ENCODE measurements at regions not wholly inside any gene's neighbourhood (a gene's known extent, or its start where the extent isn't known, plus 50 kb on each side); places are given as distances from the start of the nearest gene placed in this dataset.

GRCh38 chr12:25843976-25844375 is 114.5 kb upstream of the RASSF8 start:
- TF ChIP-seq SUZ12 (IDR thresholded peaks at IDR 0.05; ENCODE audit: extremely low read depth, insufficient read depth, insufficient read length) (no peak), ZNF274 (IDR thresholded peaks at IDR 0.05; ENCODE audit: low read depth, low read length) (no peak), YY1 (IDR thresholded peaks at IDR 0.05; ENCODE audit: insufficient read depth, insufficient read length) (no peak)
